Ovary (tissue), 7 donors: ENCODE measurements at regions not wholly inside any gene's neighbourhood (a gene's known extent, or its start where the extent isn't known, plus 50 kb on each side); places are given as distances from the start of the nearest gene placed in this dataset.
"Not testable (repeated sequence)": the region's sequence is repeated elsewhere in the genome, so short reads cannot be mapped to it uniquely, and the experiment has no call there.

Experiments used
- DNase-seq, 5 donors: peaks; one replicate each; pipeline ENCODE4 v3.0.0-alpha.2; 2019 to 2020
- H3K27ac ChIP-seq, 2 donors: fragments of 200-600 bp; one replicate each; pipeline versions ENCODE4 v1.5.1 to v1.8.0; 2019 to 2022
- H3K27me3 ChIP-seq: fragments of 200-600 bp; one replicate; pipeline ENCODE4 v1.8.0; 2022
- H3K36me3 ChIP-seq: fragments of 200-600 bp; sonication (generic); one replicate; pipeline ENCODE4 v1.5.1; 2019
- H3K4me1 ChIP-seq: one replicate; pipeline ENCODE4 v1.8.1; 2013; ENCODE audit warnings: mild to moderate bottlenecking, moderate library complexity; ENCODE audit not compliant: insufficient read depth
- H3K4me3 ChIP-seq: fragments of 200-600 bp; sonication (generic); one replicate; pipeline ENCODE4 v1.5.1; 2017
- H3K9me3 ChIP-seq, 2 donors: fragments of 200-600 bp in 1 of 2; sonication (generic) in 1 of 2; one replicate each; pipeline versions ENCODE4 v1.5.1 to v1.8.1; 2013 to 2019; ENCODE audit warnings: mild to moderate bottlenecking in 1 of 2, moderate library complexity in 1 of 2
- EP300 ChIP-seq: sonication (generic); formaldehyde crosslinking; IDR thresholded peaks from one replicate; pipeline ENCODE4 v1.6.1; 2017; ENCODE audit warnings: antibody characterized with exemption
- POLR2A ChIP-seq: fragments of 450-650 bp; IDR thresholded peaks from one replicate; pipeline ENCODE4 v1.6.1; 2017; ENCODE audit warnings: antibody characterized with exemption, mild to moderate bottlenecking, moderate library complexity
- WGBS, 3 donors: extraction: QIAGEN DNeasy Blood & Tissue Kit in 1 of 3; methylation state at CpG; one replicate each; pipeline versions ENCODE4 v1.1.5 to v1.1.7; 2013 to 2017; 5-methylcytosine and 5-hydroxymethylcytosine counted together
- intact Hi-C, 4 donors: fragments of 100-400 bp; cut with DNase I; formaldehyde crosslinking; loops; one replicate each; pipeline versions ENCODE4 v1.11.0 to v1.15.1; 2022 to 2023
- TF ChIP-seq, protein P1 (sequence below), 3 donors: fragments of 450-650 bp in 2 of 3; fragments of 200-600 bp in 1 of 3; IDR thresholded peaks; one replicate each; pipeline versions ENCODE4 v1.5.1 to v1.8.0; 2016 to 2022; ENCODE audit warnings: antibody characterized with exemption in 3 of 3, mild to moderate bottlenecking in 1 of 3
- donor health status: DM: no; HTN: no; CAD: no; lungs with moderate emphysema.
- donor health status: DM: no; HTN: no; CAD: no.
- donor health status: Bipolar disorder and iron deficiency.
- donor health status: DM: no; HTN: no; CAD: no.
- donor health status: DM: yes; HTN: yes; CAD: no.

DNA sequence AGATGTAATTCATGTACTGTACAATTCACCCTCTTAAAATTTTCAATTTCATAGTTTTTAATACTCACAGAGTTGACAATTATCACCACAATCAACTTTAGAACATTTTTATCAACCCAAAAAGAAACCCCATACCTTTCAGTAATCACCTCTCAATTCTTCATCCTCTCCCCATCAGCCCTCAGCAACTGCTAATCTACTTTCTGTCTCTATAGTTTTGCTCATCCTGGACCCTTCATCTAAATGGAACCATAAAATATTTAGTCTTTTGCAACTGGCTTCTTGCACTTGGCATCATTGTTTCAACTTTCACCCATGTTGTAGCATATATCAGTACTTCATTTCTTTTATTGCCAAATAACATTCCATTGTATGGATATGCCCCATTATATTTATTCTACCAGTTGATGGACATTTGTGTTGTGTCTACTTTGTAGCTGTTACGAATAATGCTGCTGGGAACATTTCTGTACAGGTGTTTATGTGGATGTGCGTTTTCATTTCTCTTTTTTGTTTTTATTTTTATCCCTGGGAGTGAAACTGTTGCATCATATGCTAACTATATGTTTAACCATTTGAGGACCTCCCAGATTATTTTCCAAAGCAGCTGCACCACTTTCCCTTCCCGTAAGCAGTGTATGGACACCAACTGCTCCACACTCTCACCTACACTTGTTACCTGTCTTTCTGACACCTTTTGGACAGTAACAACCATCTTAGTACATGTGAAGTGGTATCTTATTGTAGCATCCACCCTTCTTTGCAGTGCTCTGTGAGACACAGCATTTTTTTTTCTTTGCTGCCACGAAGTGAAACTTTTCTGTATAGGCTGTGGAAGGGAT lies 65.4 kb upstream of the APBB1IP start:
- H3K36me3 ChIP-seq, result no peaks in the 10 kb centered on the region
- no peak overlapping the region for H3K27ac ChIP-seq
- 63 to 74% (median 67%) methylated on average over 4 of the region's 4 CpGs for WGBS, 3 donors
- TF ChIP-seq, protein P1, sequence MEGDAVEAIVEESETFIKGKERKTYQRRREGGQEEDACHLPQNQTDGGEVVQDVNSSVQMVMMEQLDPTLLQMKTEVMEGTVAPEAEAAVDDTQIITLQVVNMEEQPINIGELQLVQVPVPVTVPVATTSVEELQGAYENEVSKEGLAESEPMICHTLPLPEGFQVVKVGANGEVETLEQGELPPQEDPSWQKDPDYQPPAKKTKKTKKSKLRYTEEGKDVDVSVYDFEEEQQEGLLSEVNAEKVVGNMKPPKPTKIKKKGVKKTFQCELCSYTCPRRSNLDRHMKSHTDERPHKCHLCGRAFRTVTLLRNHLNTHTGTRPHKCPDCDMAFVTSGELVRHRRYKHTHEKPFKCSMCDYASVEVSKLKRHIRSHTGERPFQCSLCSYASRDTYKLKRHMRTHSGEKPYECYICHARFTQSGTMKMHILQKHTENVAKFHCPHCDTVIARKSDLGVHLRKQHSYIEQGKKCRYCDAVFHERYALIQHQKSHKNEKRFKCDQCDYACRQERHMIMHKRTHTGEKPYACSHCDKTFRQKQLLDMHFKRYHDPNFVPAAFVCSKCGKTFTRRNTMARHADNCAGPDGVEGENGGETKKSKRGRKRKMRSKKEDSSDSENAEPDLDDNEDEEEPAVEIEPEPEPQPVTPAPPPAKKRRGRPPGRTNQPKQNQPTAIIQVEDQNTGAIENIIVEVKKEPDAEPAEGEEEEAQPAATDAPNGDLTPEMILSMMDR (IDR thresholded peaks at IDR 0.05), result no peak
- TF ChIP-seq POLR2A (no peak), EP300 (no peak)
- H3K4me1 ChIP-seq, result no peaks in the 10 kb centered on the region
- DNase-seq, result no peak
- H3K4me3 ChIP-seq, result no peak overlapping the region
- H3K9me3 ChIP-seq, result no peaks in the 10 kb centered on the region
- no peaks in the 10 kb centered on the region for H3K27me3 ChIP-seq
- intact Hi-C loops, result no loop called here

DNA sequence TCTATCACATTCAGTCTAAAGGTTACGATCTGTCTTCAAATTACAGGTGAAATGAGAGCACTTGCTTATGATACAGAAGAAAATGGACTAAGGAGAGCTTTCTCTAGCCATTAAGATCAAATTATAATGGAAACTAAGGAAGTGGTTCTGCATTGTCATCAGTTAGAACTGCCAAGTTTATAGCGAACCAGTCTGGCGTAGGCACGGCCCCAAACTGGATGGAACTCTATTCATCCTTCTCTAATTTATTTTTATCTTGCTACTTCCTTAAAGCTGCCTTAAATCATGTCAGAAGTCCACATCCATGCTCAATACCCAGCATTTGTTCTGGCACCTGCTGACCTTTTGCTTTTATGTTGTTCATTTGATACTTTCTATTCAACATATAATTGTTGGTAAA lies 63.7 kb upstream of the APBB1IP start:
- Histone ChIP-seq H3K9me3 (no peaks in the 10 kb centered on the region), H3K27ac (no peak overlapping the region), H3K27me3 (no peaks in the 10 kb centered on the region), H3K4me3 (no peak overlapping the region), H3K4me1 (no peaks in the 10 kb centered on the region), H3K36me3 (no peaks in the 10 kb centered on the region)
- intact Hi-C loops, result no loop called here
- no peak for DNase-seq
- TF ChIP-seq POLR2A (no peak), EP300 (no peak)
- TF ChIP-seq, protein P1 (IDR thresholded peaks at IDR 0.05), result no peak
- 71 to 75% (median 75%) methylated on average over 4 of the region's 4 CpGs for WGBS, 3 donors

DNA sequence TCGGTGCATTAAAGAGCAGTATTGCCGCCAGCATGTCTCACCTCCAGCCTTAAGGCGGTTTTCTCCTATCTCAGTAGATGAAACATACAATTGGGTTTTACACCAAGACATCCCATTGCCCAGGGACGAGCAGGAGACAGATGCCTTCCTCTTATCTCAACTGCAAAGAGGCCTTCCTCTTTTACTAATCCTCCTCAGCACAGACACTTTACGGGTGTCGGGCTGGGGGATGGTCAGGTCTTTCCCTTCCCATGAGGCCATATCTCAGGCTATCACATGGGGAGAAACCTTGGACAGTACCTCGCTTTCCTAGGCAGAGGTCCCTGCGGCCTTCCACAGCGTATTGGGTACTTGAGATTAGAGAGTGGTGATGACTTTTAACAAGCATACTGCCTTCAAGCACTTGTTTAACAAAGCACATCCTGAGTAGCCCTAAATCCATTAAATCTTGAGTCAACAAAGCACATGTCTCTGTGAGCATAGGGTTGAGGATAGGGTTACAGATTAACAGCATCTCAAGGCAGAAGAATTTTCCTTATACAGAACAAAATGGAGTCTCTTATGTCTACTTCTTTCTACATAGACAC lies 60.8 kb upstream of the APBB1IP start:
- intact Hi-C loops, DNase-seq, H3K4me1 ChIP-seq, H3K27ac ChIP-seq, H3K9me3 ChIP-seq, H3K4me3 ChIP-seq, H3K36me3 ChIP-seq, H3K27me3 ChIP-seq: not testable (repeated sequence)
- 14 to 18% (median 15%) methylated on average over 9 of the region's 9 CpGs for WGBS, 3 donors

DNA sequence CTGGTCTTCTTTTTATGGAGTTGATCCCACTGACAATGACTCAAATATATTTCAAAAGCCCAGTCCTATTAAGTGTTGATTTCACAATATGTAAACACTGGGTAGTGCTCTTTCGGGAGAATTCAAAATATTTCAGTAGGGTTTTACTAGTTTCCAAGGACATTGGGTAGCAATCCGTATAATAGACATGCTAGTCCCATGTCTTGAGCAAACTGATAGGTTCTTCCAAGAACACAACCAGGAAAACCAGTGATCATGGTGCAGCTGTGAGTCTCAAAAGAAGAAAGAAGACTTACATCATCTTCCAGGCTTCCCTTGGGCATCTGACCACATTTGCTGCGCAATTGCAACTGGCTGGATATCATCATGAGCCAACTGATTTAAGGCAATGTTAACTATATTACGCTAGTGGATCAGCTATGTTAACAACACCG lies 59.3 kb upstream of the APBB1IP start:
- intact Hi-C loops, result no loop called here
- Histone ChIP-seq H3K4me1 (no peaks in the 10 kb centered on the region), H3K9me3 (no peaks in the 10 kb centered on the region), H3K4me3 (no peak overlapping the region), H3K27ac (no peak overlapping the region), H3K27me3 (no peaks in the 10 kb centered on the region), H3K36me3 (no peaks in the 10 kb centered on the region)
- TF ChIP-seq POLR2A (no peak), EP300 (no peak)
- TF ChIP-seq, protein P1 (IDR thresholded peaks at IDR 0.05), result no peak
- WGBS, 3 donors, result 41 to 50% (median 41%) methylated on average over 5 of the region's 5 CpGs
- DNase-seq, result no peak

DNA sequence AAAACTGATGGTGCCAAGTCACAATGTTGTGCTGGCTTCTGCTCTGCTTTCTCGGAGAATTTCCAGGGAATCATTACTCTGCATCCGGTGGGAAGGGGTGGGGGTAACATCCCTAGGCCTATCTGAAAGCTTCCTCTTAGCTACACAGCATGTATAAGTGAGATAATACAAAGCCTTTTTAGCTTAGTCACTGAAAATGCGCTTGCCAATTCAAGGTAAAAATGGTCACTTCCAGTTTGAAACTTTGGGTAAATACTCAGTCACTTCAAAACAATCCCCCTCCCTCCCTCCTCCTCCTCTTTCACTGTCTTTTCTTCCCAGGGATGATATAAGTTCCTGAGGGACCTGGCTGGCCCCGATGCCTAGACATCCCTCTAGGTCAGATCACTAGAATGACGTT lies 57.3 kb upstream of the APBB1IP start:
- no peaks in the 10 kb centered on the region for H3K9me3 ChIP-seq
- intact Hi-C loops, result loop anchor here in 1 of 4 donors (1.0 kb wide), 1 partner anchor 18 kb away; no protein-coding TSS in a partner anchor
- TF ChIP-seq, protein P1 (IDR thresholded peaks at IDR 0.05), result no peak
- TF ChIP-seq EP300 (no peak), POLR2A (no peak)
- no peak for DNase-seq
- no peaks in the 10 kb centered on the region for H3K4me1 ChIP-seq
- no peak overlapping the region for H3K4me3 ChIP-seq
- 37 to 46% (median 44%) methylated on average over 5 of the region's 5 CpGs for WGBS, 3 donors
- H3K36me3 ChIP-seq, result no peaks in the 10 kb centered on the region
- H3K27me3 ChIP-seq, result no peaks in the 10 kb centered on the region
- no peak overlapping the region for H3K27ac ChIP-seq
